ENCODE measurements at regions not wholly inside any gene's neighbourhood (a gene's known extent, or its start where the extent isn't known, plus 50 kb on each side); places are given as distances from the start of the nearest gene placed in this dataset.
A peak's percentile ranks its signal among the peaks of the same experiment; 100 is the strongest.

GRCh38 chr15:52912172-52912571, 122.0 kb upstream of the ONECUT1 start:
- Mint-ChIP-seq H3K27ac (peak overlapping the region; percentile 72), H3K4me1 (peaks cover 12% of the 10 kb centered on the region), H3K27me3 (ENCODE audit: insufficient read depth, low read depth) (peaks cover 3% of the 10 kb centered on the region), H3K4me3 (no peak overlapping the region), H3K9me3 (peaks cover 10% of the 10 kb centered on the region), H3K36me3 (no peaks in the 10 kb centered on the region)
- Histone ChIP-seq H3K79me2 (ENCODE audit: low read depth) (no peaks in the 10 kb centered on the region), H3K4me3 (no peak overlapping the region), H3K4me1 (peaks cover 5% of the 10 kb centered on the region), H3K27me3 (no peaks in the 10 kb centered on the region), H3K36me3 (no peaks in the 10 kb centered on the region), H3K27ac (no peak overlapping the region), H3K9me3 (ENCODE audit: low read depth) (no peaks in the 10 kb centered on the region), H2AFZ (replicated peaks) (peak overlapping the region; percentile 82), H3F3A (ENCODE audit: low read depth) (no peaks in the 10 kb centered on the region), H3K9ac (no peak overlapping the region), H3K4me2 (no peak overlapping the region), H4K20me1 (ENCODE audit: low read depth) (no peaks in the 10 kb centered on the region)
- no peak for TF ChIP-seq CTCF (IDR thresholded peaks at IDR 0.05)
- no peak for TF ChIP-seq EZH2phosphoT487 (IDR thresholded peaks at IDR 0.05)
- TF ChIP-seq EZH2 (IDR thresholded peaks at IDR 0.05): no peak
- DNase-seq (ENCODE audit: low spot score): peak; percentile 35

GRCh38 chr15:52893338-52893737, 103.2 kb upstream of the ONECUT1 start:
- TF ChIP-seq EZH2 (IDR thresholded peaks at IDR 0.05) (no peak), EZH2phosphoT487 (IDR thresholded peaks at IDR 0.05) (no peak), CTCF (IDR thresholded peaks at IDR 0.05) (no peak)
- no peaks in the 10 kb centered on the region for H3K4me1 Mint-ChIP-seq
- Histone ChIP-seq H3F3A (ENCODE audit: low read depth) (no peaks in the 10 kb centered on the region), H4K20me1 (ENCODE audit: low read depth) (no peaks in the 10 kb centered on the region), H3K4me1 (no peaks in the 10 kb centered on the region), H2AFZ (replicated peaks) (no peak overlapping the region), H3K27ac (no peak overlapping the region), H3K4me3 (no peak overlapping the region), H3K79me2 (ENCODE audit: low read depth) (no peaks in the 10 kb centered on the region), H3K36me3 (no peaks in the 10 kb centered on the region), H3K9ac (no peak overlapping the region), H3K4me2 (no peak overlapping the region), H3K27me3 (peaks cover 27% of the 10 kb centered on the region), H3K9me3 (ENCODE audit: low read depth) (no peaks in the 10 kb centered on the region)
- H3K27ac Mint-ChIP-seq: no peak overlapping the region
- DNase-seq (ENCODE audit: low spot score): no peak
- H3K27me3 Mint-ChIP-seq (ENCODE audit: insufficient read depth, low read depth): no peaks in the 10 kb centered on the region
- H3K9me3 Mint-ChIP-seq: no peaks in the 10 kb centered on the region
- H3K4me3 Mint-ChIP-seq: no peak overlapping the region
- H3K36me3 Mint-ChIP-seq: no peaks in the 10 kb centered on the region

- Histone ChIP-seq H3F3A (ENCODE audit: low read depth) (no peaks in the 10 kb centered on the region), H2AFZ (replicated peaks) (peak overlapping the region; percentile 46), H3K9me3 (ENCODE audit: low read depth) (no peaks in the 10 kb centered on the region), H3K4me3 (no peak overlapping the region), H3K79me2 (ENCODE audit: low read depth) (no peaks in the 10 kb centered on the region), H4K20me1 (ENCODE audit: low read depth) (no peaks in the 10 kb centered on the region), H3K4me2 (no peak overlapping the region), H3K27ac (no peak overlapping the region), H3K9ac (no peak overlapping the region), H3K4me1 (peaks cover 11% of the 10 kb centered on the region), H3K36me3 (no peaks in the 10 kb centered on the region), H3K27me3 (no peaks in the 10 kb centered on the region)
- TF ChIP-seq EZH2phosphoT487 (IDR thresholded peaks at IDR 0.05): no peak
- TF ChIP-seq EZH2 (IDR thresholded peaks at IDR 0.05): no peak
- no peak for TF ChIP-seq CTCF (IDR thresholded peaks at IDR 0.05)
- Mint-ChIP-seq H3K36me3 (no peaks in the 10 kb centered on the region), H3K27ac (peak overlapping the region; percentile 39), H3K4me1 (peaks cover 55% of the 10 kb centered on the region), H3K4me3 (peak overlapping the region; percentile 9), H3K9me3 (no peaks in the 10 kb centered on the region), H3K27me3 (ENCODE audit: insufficient read depth, low read depth) (peaks cover 5% of the 10 kb centered on the region)
- no peak for DNase-seq (ENCODE audit: low spot score)
Observed at GRCh38 chr15:52879904-52880303, 89.8 kb upstream of the ONECUT1 start.
